CD4-positive, alpha-beta T cell treated with Interleukin-15 for 4 hours (primary cell): ENCODE measurements at regions not wholly inside any gene's neighbourhood (a gene's known extent, or its start where the extent isn't known, plus 50 kb on each side); places are given as distances from the start of the nearest gene placed in this dataset.

Source experiments
- DNase-seq: peaks from one replicate; pipeline ENCODE4 v3.0.0-alpha.2; 2020; ENCODE audit warnings: low spot score

DNA sequence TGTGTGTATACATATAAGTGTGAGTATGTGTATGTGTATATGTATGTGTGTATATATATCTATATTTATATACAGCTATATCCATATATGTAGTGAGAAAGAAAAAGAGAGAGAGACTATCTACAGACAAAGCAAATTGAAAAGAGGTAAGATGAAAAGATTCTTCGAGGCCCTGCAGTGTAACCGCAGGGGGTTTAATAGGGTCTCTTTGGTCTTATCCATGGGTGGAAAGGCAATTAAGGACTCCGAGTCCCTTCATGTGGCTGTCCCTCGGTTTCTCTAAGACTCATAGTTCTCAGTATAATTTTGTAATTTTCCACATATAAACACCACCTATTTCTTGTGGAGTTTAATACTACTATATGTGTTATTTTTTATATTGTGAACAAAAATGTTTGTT is 50.6 kb upstream of the JAZF1 start:
- DNase-seq: no peak

DNA sequence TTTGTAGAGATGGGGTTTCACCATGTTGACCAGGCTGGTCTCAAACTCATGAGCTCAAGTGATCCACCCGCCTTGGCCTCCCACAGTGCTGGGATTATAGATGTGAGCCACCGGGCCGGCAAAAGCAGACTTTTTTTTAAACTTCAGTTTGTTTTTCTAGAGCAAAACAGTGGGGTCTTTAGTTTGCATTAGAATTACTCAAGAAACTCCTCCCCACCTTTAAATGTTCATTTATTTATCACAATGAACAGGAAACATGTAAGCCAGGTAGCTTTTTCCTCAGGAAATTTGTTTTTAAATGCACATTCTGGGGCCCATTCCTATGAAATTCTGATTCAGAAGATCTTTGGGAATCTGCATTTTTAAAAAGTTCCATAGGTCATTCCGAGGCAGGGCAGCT is 56.0 kb upstream of the JAZF1 start:
- no peak for DNase-seq

DNA sequence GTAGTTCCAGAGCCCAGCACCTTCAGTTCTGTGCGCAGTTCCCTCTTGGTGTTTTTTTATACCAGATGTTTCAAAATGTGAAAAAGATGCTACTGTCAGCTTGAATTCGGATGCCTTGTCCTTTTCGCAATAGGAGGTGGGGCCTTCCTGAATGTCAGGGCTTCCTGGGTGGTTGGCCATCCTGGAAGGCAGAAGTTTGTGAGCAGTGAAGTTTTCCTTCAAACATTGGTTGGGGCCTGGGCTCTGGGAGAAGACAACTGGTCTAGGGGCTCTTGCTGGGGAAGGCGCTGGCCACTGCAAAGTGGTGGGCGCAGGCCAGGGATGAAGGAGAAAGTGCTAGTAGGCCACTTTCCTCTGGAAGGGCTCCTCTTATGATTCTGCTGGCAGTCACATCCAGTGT is 56.8 kb upstream of the JAZF1 start:
- DNase-seq: no peak

DNA sequence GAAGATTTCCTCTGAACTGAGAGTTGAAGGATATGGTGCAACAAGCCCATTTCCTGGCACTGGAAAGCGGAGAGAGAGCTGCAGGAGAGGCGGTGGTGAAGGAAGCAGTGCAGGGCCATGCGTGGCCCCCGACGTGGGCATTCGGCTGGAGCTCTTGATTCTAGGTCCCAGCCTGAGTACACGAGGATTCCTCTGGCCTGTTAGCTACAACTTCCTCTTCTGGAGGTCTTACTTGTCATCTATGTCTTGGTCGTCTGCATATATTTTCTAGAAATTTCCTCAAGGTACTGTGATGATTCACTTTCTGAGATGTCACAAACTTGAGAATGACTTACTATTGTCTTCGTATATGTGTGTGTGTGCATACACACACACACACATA is 59.2 kb upstream of the JAZF1 start:
- no peak for DNase-seq

DNA sequence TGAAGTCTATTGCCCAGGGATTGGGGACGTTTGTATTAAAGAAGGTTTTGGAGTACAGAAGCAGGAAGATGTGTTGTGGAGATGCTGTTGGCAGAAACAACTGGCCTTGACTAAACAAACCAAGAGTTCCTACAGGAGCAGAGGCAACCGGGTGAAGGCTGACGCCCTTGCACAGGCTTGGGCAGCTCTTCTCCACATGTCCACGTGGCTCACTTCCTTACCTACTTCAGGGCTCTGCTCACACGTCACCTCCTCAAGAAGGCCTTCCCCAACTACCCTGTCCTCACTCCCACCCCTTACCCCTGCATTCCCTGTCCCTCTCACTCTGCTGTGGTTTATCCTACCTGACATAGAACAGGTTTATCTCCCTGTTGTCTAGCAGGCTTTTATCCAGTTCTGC is 59.9 kb upstream of the JAZF1 start:
- DNase-seq: no peak

DNA sequence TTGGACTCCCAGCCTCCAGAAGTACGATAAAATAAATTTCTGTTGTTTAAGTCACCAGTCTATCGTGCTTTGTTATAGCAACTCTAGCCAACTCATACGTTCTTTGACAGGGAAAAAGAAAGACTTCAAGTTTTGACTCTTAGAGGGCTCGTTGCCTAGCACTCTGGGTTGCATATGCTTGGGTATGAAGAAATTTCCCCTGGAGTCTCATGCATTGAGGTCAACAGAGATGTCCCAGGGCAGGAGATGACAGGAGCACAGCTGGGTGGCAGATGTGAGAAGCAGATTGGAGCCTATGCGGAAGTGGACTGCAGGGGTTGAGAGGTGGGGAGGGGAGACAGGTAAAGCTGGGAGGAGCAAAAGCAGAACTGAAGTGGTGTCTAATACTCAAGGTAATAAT is 63.3 kb upstream of the JAZF1 start:
- DNase-seq: no peak

DNA sequence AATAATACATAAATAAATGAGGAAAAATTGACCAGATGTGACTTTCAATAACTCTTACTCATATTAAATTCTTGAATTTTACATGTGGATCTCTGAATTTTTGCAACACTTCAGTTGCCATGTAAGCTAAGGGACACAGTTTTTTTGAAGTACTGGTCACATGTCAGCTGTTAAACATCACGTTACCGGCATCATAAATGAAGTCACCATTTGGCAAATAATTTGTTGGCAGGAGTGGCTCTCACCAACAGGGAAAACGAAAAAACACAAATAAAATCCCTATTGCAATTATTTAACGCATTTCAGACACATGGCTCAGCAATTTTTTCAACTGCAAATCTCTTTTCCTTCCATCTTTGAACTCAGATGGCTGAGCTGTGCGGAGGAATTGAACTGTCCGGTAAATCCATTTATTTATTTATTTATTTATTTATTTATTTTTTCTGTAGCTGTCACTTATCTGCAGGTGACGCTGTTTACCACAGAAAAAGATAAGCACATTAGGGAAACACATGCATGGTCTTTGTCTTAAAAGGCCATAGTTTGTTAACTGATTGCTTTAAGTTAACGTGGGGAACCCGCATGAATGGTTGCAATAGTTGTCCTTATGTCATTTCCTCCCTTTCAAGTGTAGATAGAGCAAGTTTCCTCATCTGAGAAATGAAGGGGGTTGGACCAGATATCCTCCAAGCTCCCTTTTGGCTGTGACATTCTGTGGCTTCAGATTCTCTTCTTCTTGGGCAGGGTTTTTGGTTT is 64.7 kb upstream of the JAZF1 start:
- no peak for DNase-seq

DNA sequence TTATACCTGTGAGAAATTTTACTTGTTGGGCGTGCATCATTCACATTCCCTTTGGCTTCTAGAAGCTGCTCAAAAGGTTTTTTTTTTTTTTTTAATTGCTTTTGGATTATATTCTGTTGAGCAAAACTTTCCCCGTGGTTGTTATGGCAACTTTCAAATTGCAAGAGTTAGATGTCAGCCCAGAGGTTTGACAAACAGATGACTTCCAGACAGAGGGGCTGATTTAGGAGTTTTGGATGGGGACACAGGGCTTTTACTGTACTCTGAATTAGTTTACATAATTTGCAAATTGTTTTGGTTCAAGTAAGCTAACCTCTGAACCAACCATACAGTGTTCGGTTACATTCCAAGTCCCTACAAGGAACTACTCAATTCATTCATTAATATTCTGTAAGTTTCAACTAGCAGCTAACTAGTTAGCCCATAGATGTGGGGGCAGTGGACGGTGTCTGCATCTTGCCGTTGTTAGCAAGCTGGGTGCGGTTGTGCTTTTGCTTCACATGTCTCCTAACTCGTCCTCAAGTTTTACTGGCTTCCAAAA is 66.4 kb upstream of the JAZF1 start:
- no peak for DNase-seq

DNA sequence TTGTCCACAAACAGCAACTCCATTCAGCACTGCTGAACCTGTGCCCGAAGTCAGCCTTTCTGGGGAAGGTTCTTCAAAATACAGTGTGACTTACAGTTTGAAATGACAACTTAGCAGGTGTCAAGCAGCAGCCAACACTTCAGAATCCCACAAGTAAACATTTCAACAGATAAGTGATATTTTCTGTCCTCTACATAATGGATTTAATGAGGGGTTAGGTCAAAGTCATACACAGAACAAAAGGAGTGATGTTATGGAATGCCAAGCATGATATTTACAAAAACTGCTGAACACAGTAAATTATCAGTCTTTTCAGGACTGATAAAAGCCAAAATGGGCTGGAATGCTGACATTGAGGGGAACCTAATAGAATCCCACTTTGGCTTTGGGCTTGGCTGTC is 77.6 kb upstream of the JAZF1 start:
- no peak for DNase-seq

DNA sequence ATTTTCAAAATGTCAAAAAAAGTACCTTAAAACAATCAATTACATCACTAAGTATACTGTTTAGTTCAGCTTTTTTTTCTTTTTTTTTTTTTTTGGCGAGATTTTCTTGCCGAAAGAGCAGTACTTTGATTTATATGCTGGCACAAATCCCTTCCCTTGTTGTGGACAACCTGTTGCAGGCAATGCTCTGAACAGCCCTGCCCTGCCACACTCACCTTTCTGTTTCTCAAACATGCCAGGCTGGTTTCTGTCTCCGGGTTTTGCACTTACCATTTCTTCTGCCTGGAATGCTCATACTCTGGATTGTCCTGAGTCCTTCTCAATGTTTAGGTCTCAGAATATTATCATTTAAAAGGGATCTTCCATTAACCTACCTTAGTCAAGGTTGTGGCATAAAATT is 80.4 kb upstream of the JAZF1 start:
- no peak for DNase-seq

DNA sequence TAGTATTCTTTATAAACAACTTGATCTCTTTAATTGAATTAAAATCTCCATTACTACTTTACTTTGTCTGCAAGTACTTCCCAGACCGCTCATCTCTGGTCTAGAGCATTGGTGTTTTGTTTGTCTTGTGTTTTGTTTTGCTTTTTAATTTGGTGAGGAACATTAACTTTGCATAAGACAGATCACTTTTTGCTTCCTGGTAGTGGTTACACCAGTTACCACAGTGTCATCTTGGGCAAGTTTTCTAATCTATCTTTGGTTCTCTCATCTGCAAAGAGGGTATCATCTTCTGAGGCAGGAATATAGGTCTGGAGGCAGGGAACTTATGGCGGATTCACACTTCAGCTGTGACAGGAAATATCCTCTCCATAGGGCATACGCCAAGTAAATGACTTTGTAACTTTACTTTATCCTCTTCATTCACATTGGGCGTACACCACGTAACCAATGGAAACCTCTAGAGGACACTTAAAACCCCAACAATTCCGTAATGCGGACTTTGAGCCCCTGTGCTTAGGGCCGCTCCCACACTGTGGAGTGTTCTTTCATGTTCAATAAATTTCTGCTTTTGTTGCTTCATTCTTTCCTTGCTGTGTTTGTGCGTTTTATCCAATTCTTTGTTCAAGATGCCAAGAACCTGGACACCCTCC is 83.2 kb upstream of the JAZF1 start:
- no peak for DNase-seq

DNA sequence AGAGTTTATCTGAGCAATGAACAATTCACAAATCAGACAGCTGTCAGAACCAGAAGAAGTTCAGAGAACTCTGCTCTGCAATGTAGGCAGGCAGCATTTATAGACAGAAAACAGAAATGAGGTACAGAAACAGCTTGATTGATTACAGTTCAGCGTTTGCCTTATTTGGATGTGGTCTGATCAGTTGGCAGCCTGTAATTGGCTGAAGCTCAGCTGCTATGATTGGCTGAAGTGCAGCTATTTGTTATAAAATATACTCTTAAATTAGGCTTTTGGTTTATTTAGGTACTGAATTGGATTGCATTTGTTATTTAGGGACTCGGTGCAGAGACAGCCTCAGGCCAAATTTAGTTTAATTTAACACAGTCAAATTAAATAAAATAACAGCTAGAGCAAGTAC is 85.8 kb upstream of the JAZF1 start:
- DNase-seq: no peak

DNA sequence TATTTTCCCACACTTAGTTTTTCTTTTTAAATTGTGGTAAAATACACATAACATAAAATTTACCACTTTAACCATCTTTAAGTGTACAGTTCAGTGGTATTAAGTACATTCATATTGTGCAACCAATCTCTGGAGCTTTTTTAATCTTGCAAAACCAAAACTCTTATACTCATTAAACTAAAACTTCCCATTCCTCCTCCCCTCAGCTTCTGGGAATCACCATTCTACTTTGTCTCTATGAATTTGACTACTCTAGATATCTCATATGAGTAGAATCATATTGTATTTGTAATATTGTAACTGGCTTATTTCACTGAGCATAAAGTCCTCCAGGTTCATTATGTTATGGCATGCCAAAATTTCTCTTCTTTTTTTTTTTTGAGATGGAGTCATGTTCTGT is 86.4 kb upstream of the JAZF1 start:
- no peak for DNase-seq

DNA sequence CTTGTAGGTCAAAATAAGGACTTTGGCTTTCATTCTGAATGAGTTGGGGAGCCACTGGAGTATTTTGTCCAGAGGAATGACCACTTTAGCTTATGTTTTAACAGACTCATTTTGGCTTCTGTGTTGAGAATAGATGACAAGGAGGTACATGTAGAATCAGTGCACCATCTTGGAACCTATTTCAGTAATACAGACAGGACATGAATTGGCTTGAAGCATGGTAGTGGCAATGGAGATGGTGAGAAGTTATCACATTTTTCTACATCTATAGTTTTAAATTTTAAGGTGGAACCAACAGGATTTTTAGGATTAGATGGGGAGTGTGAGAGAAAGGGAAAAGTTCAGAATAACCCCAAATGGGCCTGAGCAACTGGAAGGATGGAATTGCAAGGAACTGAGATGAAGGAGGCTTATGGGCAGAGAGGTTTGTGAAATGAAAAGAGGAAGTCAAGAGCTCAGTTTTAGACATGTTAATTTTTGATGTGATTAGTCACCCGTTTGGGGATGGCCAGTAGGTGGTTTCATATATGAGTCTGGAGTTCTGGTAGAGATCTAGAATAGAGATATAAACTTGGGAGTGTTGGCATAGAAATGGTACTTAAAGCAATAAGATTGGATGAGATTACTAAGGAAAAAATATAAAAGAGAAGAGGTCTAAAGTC is 89.2 kb upstream of the JAZF1 start:
- no peak for DNase-seq

DNA sequence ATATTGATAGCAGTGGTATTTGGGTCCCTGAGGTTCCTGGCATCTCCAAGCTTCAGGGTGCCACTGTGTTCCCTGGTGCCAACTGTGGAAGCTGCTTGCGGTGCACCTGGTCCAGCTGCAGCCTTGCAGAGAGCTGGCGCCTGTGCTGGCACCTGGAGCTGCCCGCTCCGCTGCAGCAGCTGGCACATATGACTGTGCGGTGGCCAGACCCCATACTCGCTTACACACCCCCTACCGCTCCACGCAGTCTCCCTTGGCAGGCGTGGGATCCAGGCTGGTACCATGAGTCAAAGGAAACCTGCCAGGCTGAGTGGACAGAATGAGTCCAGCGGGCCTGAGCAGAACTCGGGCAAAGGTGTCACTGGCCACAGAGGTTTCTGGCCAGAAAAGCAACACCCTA is 89.9 kb upstream of the JAZF1 start:
- DNase-seq: no peak

DNA sequence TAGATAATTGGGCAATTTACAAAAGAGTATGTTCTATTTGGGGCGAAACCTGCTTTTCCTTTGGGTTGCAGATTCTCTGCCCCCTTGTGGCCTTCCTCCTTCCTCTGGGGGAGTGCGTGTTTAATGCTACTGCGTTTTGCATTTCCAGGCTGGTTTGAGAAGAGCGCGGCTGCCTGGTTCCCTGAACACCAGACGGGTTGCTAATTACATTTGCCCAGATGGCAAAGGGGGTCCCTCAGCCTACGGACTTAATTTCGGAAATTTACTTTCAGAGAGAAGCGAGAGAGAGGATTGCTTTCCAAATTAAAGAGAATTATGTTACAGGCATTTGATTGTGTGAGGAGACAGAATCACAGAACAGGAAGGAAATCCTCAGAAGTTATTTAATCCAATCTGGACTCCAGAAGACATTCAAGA is 91.9 kb upstream of the JAZF1 start:
- DNase-seq: peak; percentile 34

DNA sequence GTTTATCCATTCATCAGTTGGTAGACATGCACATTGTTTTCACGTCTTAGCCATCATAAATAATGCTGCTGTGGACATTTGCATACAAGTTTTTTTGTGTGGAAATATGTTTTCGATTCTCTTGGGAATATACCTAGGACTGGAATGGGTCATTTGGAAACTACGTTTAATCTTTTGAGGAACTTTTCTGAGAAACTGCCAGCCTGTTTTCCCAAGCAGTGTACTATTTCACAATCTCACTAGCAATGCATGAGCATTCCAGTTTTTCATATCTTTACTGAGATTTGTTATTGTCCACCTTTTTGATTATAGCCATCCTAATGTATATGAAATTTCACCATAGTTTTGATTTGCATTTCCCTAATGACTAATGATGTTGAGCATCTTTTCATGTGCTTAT is 95.7 kb upstream of the JAZF1 start:
- no peak for DNase-seq

DNA sequence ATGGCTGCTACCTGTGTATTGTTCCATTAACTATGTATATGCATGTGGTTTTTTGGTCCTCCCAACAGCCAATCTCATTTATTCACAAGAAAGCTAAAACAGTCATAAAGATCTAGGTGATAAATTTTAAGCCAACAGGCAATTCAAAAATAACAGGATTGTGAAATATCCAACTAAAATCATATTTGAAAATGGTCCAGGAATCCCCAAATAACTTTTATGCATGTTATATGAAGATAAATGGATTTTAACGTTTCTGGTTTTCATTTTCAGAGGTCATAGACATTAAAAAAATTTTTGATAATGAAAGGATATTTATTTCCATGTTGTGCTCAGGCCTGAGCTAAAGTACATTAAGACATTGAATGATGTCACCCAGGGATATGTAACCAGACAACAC is 96.8 kb upstream of the JAZF1 start:
- DNase-seq: no peak

DNA sequence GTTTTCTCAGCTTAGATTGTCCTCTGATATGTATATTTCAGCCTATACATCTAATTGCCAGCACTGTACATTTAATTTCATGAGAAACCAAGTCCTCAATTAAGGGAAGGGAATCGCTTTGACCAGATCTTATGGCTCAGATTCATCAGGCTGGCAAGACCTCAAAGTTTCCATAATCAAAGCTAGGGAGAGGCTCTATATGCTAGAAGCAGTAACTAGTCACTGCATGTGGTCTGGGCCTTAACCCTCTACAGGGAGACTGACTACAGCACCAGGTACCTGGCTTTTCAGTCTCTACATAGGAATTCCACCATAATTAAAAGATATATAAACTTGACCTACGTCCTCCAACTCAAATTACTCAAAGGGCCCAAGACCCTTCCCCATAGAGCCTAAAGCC is 97.4 kb upstream of the JAZF1 start:
- DNase-seq: no peak

DNA sequence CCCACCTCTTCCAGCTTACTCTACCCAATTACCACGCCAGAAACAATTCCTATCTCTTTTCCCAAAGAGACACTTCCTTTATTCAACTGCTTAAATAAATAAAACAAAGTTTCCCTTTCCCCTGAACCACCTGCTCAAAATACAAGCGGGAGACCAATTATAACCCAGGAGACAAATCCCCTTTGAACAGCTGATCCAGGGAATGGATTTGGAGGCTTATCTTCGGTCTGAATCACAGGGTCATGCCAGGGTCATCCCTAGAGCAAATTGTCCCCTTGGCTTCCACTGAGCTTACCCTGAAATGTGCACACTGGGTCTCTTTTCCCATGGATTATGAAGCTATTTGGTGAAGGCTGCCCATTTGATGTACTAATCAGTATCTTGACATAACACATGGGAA is 99.9 kb upstream of the JAZF1 start:
- no peak for DNase-seq

DNA sequence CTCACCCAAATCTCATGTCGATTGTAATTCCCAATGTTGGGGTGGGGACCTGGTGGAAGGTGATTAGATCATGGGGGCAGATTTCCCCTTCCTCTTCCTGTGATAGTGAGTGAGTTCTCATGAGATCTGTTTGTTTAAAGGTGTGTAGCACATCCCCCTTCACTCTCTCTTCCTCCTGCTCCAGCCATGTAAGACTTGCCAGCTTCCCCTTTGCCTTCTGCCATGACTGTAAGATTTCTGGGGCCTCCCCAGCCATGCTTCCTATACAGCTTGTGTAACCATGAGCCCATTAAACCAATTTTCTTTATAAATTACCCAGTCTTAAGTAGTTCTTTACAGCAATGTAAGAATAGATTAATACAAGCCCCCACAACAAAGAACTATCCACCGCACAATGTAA is 109.9 kb upstream of the JAZF1 start:
- no peak for DNase-seq

DNA sequence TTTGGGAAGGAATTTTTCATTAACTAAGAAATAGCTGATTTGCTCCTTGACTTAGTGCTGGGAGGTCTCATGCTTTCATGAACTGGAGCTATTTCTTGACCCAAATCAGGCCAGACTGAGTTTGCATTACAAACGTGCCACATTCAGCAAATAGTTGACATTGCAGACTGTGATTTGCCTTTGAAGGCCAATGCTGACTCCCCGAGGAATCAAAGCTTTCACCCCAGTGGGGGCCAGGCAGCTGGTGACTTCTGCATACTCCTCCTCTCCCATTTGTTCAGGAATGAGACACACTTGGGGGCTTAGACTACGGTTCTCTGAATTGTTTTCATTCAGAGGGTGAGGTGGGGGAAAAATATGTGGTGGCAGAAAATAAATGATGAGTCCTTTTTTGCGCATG is 111.0 kb upstream of the JAZF1 start:
- DNase-seq: no peak

DNA sequence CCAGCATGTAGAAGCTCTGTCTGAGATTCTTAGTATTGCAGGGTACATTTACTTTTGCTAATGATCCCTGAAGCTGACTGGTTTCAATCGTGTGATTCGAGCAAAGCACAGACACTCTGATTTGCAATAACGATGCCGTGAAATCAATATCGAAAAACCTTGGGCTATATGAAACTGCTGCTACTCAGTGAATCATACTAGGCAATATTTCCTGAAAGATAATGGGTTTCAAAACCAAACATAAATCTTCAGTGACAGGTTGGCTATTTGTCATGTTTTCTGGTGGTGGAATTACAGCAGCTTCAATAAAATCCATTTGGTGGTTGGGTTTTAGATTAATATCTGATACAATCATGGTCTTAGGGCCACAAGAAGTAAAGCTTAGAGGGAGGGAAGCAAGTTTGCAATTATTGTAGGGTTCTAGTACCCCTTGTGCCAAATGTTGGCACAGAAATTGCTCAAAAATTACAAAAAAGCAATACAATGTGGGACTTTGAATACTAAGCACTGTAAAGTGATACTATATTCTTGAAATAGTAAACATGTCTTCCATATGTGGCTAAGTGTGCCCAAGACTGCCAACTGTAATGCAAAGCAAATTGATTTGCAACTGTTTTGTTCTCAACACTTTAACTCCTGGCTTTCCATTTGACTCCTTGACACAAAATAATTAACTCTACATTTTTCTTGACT is 112.4 kb upstream of the JAZF1 start:
- no peak for DNase-seq
